Neural crest cell (in vitro differentiated cells): ENCODE measurements at regions not wholly inside any gene's neighbourhood (a gene's known extent, or its start where the extent isn't known, plus 50 kb on each side); places are given as distances from the start of the nearest gene placed in this dataset.

Source experiments
- DNase-seq: peaks from one replicate; pipeline ENCODE4 v3.0.0; 2021; ENCODE audit warnings: low read depth, mixed read lengths, low spot score
- H3K27ac Mint-ChIP-seq: one replicate; pipeline ENCODE4 v1.8.0; 2021; ENCODE audit warnings: mild to moderate bottlenecking, mixed read lengths; ENCODE audit not compliant: unreplicated experiment
- H3K27me3 Mint-ChIP-seq: 2 replicates; pipeline ENCODE4 v1.8.0; 2021; ENCODE audit warnings: low read depth, mild to moderate bottlenecking, mixed read lengths
- H3K36me3 Mint-ChIP-seq: 2 replicates; pipeline ENCODE4 v1.8.0; 2021; ENCODE audit warnings: low read depth, mild to moderate bottlenecking, mixed read lengths
- H3K4me1 Mint-ChIP-seq: 2 replicates; pipeline ENCODE4 v1.8.0; 2021; ENCODE audit warnings: mixed read lengths
- H3K4me3 Mint-ChIP-seq: one replicate; pipeline ENCODE4 v1.8.0; 2021; ENCODE audit warnings: mild to moderate bottlenecking, mixed read lengths
- H3K9me3 Mint-ChIP-seq: 2 replicates; pipeline ENCODE4 v1.8.0; 2021; ENCODE audit warnings: mixed read lengths
- CTCF ChIP-seq: fragments of 200-600 bp; sonication (generic); conservative IDR thresholded peaks from 2 replicates; pipeline ENCODE4 v1.5.0; 2021; ENCODE audit warnings: antibody characterized with exemption, mild to moderate bottlenecking

DNA sequence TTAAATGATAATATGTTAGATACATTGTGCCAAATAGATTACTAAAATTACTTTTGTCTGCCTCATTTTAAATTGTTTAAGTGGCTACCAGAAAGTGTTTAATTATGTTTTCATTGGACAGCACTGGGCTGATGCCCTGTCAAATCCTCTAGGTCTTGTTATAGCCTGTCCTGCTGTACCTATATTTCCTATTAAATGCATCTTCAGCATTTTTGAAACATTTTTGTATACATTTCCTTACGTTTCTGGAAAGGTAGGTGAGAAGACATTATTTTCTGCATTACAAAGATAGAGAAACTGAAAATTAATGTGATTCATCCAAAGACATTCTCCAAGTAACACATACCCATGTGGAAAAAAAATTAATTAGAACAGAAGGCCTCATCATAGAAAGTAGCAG lies 192.2 kb upstream of the HS3ST3A1 start:
- Mint-ChIP-seq H3K9me3 (peaks cover 14% of the 10 kb centered on the region), H3K4me3 (no peak overlapping the region), H3K36me3 (peaks cover 6% of the 10 kb centered on the region), H3K27ac (no peak overlapping the region), H3K4me1 (no peaks in the 10 kb centered on the region), H3K27me3 (no peaks in the 10 kb centered on the region)
- DNase-seq = no peak
- no peak for TF ChIP-seq CTCF

- DNase-seq = no peak
- Mint-ChIP-seq H3K4me1 (no peaks in the 10 kb centered on the region), H3K4me3 (no peak overlapping the region), H3K27me3 (no peaks in the 10 kb centered on the region), H3K36me3 (peaks cover 3% of the 10 kb centered on the region), H3K9me3 (peaks cover 7% of the 10 kb centered on the region), H3K27ac (no peak overlapping the region)
- TF ChIP-seq CTCF = no peak
These were observed 196.1 kb upstream of the HS3ST3A1 start for GRCh38 chr17:13797863-13798262.

DNA sequence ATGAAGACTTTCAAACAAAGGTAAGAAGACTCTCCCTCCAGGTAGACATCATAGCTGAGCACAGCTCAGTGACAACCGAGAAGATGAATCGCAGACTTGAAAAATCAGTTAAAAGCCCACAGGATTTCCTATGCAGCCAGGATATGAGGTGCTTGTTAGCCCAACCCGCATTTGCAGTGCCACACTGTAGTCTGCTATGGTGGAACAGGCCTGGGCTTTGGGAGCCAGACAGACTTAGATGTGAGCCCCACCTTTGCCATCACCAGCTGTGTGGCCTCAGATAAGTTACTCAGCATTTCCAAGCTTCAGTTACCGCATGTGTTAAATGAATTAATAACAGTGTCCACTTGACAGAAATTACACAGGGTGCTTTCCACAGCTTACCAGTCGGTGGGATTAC lies 204.4 kb upstream of the HS3ST3A1 start:
- no peaks in the 10 kb centered on the region for H3K27me3 Mint-ChIP-seq
- no peak for DNase-seq
- no peak overlapping the region for H3K4me3 Mint-ChIP-seq
- no peak for TF ChIP-seq CTCF
- peaks cover 2% of the 10 kb centered on the region for H3K36me3 Mint-ChIP-seq
- H3K9me3 Mint-ChIP-seq = peaks cover 2% of the 10 kb centered on the region
- H3K4me1 Mint-ChIP-seq = no peaks in the 10 kb centered on the region
- no peak overlapping the region for H3K27ac Mint-ChIP-seq

GRCh38 chr17:13807103-13807502 lies 205.4 kb upstream of the HS3ST3A1 start:
- Mint-ChIP-seq H3K36me3 (peaks cover 2% of the 10 kb centered on the region), H3K27me3 (no peaks in the 10 kb centered on the region), H3K9me3 (peaks cover 2% of the 10 kb centered on the region), H3K27ac (no peak overlapping the region), H3K4me3 (no peak overlapping the region), H3K4me1 (no peaks in the 10 kb centered on the region)
- DNase-seq = no peak
- no peak for TF ChIP-seq CTCF

DNA sequence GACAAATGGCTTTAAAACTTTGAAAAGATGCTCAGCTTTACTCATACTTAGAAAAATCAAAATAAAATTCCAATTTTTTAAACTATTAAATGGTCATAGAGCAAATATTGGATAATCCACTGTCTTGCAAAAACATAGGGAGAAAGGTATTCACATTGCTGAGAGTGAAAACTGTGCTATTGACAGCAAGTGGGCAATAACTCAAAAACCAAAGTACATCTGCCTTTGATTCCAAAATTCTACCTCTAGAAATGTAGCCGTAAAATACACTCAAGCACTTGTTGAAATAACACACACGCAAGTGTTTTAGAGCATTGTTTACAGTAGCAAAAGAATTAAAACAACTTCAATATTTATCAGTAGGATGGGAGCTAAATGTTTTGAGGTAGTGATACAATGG lies 210.6 kb upstream of the HS3ST3A1 start:
- H3K9me3 Mint-ChIP-seq = peaks cover 5% of the 10 kb centered on the region
- peaks cover 2% of the 10 kb centered on the region for H3K36me3 Mint-ChIP-seq
- H3K27me3 Mint-ChIP-seq = no peaks in the 10 kb centered on the region
- H3K4me1 Mint-ChIP-seq = no peaks in the 10 kb centered on the region
- H3K27ac Mint-ChIP-seq = no peak overlapping the region
- DNase-seq = no peak
- no peak overlapping the region for H3K4me3 Mint-ChIP-seq
- TF ChIP-seq CTCF = no peak
